WERI-Rb-1 (cell line): ENCODE measurements at regions not wholly inside any gene's neighbourhood (a gene's known extent, or its start where the extent isn't known, plus 50 kb on each side); places are given as distances from the start of the nearest gene placed in this dataset.
"Not testable (repeated sequence)": the region's sequence is repeated elsewhere in the genome, so short reads cannot be mapped to it uniquely, and the experiment has no call there.

Source experiments
- DNase-seq: peaks from one replicate; pipeline ENCODE4 v3.0.0-alpha.2; 2020
- H3K27ac ChIP-seq: fragments of 250-450 bp; sonication (Bioruptor Pico); 2 replicates; pipeline ENCODE4 v1.5.1; 2020; ENCODE audit warnings: mild to moderate bottlenecking, moderate library complexity
- H3K27me3 ChIP-seq: fragments of 250-450 bp; sonication (Bioruptor Pico); 2 replicates; pipeline ENCODE4 v1.5.1; 2021; ENCODE audit warnings: mild to moderate bottlenecking, low read depth, moderate library complexity; ENCODE audit not compliant: insufficient read depth, severe bottlenecking
- H3K36me3 ChIP-seq: fragments of 250-450 bp; sonication (Bioruptor Pico); 2 replicates; pipeline ENCODE4 v1.5.1; 2020; ENCODE audit warnings: mild to moderate bottlenecking, moderate library complexity
- H3K4me3 ChIP-seq: 2 replicates; pipeline ENCODE4 v1.5.1; 2011; ENCODE audit warnings: low read depth, mild to moderate bottlenecking, control low read depth, low read length
- H3K9me3 ChIP-seq: fragments of 250-450 bp; sonication (Bioruptor Pico); 2 replicates; pipeline ENCODE4 v1.5.1; 2021; ENCODE audit warnings: mild to moderate bottlenecking, moderate library complexity; ENCODE audit not compliant: severe bottlenecking
- TF ChIP-seq, protein P1 (sequence below): IDR thresholded peaks from 2 replicates; pipeline ENCODE4 v1.5.1; 2011; ENCODE audit warnings: low read depth, mild to moderate bottlenecking, control low read depth, inconsistent platforms, low read length

DNA sequence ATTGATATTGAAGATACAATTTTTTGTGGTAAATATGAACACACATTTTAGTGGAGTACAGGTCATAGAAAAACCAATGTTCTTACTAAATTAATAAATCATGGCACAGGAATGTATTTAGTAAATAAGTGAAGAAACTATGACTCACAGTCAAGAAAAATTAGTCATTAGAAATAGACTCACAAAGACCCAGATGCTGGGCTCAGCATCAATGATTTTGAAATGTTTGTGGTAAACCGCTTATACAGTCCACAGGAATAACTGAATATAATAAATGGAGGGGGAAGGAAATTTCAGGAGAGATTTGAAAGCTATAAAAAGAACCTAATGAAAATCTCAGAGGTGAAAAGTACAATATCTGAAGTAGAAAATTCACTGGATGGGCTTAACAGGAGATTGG, 138.3 kb upstream of the ADCY1 start:
- Histone ChIP-seq H3K36me3 (no peaks in the 10 kb centered on the region), H3K27me3 (no peaks in the 10 kb centered on the region), H3K9me3 (peaks cover 3% of the 10 kb centered on the region), H3K27ac (no peak overlapping the region), H3K4me3 (no peak overlapping the region)
- DNase-seq: no peak
- TF ChIP-seq, protein P1, sequence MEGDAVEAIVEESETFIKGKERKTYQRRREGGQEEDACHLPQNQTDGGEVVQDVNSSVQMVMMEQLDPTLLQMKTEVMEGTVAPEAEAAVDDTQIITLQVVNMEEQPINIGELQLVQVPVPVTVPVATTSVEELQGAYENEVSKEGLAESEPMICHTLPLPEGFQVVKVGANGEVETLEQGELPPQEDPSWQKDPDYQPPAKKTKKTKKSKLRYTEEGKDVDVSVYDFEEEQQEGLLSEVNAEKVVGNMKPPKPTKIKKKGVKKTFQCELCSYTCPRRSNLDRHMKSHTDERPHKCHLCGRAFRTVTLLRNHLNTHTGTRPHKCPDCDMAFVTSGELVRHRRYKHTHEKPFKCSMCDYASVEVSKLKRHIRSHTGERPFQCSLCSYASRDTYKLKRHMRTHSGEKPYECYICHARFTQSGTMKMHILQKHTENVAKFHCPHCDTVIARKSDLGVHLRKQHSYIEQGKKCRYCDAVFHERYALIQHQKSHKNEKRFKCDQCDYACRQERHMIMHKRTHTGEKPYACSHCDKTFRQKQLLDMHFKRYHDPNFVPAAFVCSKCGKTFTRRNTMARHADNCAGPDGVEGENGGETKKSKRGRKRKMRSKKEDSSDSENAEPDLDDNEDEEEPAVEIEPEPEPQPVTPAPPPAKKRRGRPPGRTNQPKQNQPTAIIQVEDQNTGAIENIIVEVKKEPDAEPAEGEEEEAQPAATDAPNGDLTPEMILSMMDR: no peak

DNA sequence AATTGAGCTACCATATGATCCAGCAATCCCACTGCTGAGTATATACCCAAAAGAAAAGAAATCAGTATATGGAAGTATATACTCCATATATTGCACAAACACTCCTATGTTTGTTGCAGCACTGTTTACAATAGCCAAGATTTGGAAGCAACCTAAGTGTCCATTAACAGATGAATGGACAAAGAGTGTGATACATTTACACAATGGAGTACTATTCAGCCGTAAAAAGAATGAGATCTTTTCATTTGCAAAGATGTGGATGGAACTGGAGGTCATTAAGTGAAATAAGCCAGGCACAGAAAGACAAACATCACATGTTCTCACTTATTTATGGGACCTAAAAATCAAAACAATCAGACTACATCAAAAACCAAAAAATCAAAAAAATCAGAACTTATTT, 133.4 kb upstream of the ADCY1 start:
- DNase-seq, H3K27ac ChIP-seq, H3K36me3 ChIP-seq, H3K9me3 ChIP-seq, H3K27me3 ChIP-seq, H3K4me3 ChIP-seq: not testable (repeated sequence)

DNA sequence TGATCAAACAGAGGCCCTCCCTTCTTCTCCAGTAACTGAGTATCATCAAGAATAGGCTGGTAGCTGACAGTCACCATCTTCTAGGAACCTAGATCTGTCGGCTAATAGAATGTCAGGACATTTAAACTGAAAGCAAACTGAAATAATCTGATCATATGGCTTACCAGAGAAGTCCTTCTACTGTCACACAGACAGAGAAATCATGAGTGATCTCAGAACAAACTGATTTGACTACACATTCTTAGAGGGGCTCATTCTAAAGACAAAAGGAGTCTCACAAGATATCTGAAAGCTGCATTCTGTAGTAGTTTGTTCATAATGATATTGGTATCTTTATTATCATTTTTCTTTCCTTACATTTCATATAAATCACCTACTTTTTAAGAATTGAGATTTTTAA, 130.9 kb upstream of the ADCY1 start:
- no peak for DNase-seq
- Histone ChIP-seq H3K27me3 (no peaks in the 10 kb centered on the region), H3K27ac (no peak overlapping the region), H3K9me3 (peaks cover 3% of the 10 kb centered on the region), H3K36me3 (no peaks in the 10 kb centered on the region), H3K4me3 (no peak overlapping the region)
- TF ChIP-seq, protein P1: no peak

DNA sequence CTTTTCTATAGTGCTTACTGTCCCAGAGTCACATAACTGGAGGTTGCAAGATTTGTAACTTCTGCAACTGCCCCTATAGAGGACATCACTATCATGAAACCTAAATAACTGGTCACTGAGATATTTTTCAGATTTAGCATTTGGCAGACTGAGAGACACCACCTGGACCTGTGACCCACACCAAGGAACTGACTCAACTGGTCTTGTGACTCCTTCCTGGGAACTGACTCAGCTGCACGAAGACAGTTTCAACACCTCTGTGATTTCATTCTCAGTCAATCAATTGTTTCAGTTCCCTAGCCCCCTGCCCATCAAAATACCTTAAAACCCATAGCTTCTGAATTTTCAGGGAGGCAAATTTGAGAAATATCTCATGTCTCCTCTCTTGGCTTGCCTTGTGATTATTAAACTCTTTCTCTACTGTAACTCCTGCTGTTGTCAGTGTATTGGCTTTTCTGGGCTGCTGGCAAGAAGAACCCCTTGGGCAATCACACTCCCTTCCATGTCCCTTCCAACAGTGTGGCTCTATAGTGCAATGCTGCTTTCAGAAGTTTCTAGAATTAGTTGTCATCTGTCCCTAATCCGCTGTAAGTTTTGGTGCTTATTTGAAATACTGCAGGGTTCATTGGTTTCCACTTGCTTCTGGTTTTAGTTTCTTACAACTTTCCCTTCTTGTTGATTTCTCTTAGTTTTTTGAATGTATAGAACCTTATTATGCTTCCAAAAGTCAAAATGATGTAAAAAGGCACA, 127.8 kb upstream of the ADCY1 start:
- H3K27ac ChIP-seq: no peak overlapping the region
- no peaks in the 10 kb centered on the region for H3K36me3 ChIP-seq
- TF ChIP-seq, protein P1: no peak
- no peaks in the 10 kb centered on the region for H3K27me3 ChIP-seq
- DNase-seq: no peak
- no peaks in the 10 kb centered on the region for H3K9me3 ChIP-seq
- H3K4me3 ChIP-seq: no peak overlapping the region

DNA sequence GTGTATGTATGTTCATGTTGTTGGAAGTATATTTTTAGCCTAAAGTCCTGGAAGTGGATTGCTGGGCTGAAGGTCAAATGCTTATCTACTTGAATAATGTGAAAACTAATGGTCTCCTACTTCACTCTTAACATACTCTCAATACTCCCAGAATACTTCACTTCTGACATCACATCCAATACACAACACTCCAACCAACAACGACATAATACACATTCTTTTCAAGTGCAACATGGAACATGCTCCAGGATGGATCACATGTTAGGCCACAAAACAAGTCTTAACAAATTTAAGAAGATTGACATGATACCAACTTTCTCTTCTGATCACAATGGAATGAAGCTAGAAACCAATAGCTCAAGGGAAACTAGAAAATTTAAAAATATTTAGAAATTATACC, 126.9 kb upstream of the ADCY1 start:
- Histone ChIP-seq H3K9me3 (no peaks in the 10 kb centered on the region), H3K27me3 (no peaks in the 10 kb centered on the region), H3K4me3 (no peak overlapping the region), H3K27ac (no peak overlapping the region), H3K36me3 (no peaks in the 10 kb centered on the region)
- TF ChIP-seq, protein P1: no peak
- no peak for DNase-seq

DNA sequence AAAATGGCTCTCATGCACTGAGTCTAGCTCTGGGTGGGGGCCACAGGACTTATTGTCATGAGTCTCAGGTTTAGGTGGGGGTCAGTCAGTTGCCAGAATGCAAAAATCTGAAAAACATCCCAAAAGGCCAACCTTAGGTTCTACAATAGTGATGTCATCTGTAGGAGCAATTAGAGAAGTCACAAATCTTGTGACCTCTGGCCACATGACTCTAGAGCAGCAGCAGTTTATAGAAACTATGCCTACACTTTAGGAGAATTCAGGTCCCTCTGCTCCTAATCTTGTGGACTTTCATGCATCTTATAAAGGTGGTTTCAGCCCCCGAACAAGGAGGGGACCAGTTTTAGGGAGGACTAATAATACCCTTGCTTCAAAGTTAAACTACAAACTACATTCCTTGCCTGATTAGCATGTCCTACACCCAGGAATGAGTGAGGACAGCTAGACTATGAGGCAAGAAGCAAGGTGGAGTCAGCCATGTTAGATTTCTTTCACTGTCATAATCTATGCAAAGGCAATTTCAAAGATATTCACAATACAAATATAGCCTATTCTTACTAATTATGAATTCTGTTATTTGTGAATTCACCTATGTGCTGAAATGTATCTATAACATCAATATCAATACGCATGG, 123.5 kb upstream of the ADCY1 start:
- TF ChIP-seq, protein P1: no peak
- DNase-seq: no peak
- no peaks in the 10 kb centered on the region for H3K36me3 ChIP-seq
- H3K27me3 ChIP-seq: no peaks in the 10 kb centered on the region
- H3K4me3 ChIP-seq: no peak overlapping the region
- H3K27ac ChIP-seq: no peak overlapping the region
- H3K9me3 ChIP-seq: no peaks in the 10 kb centered on the region
